SIG-M5 treated with dmso at 0.1 percent for 504 hours (cell line): ENCODE measurements at regions not wholly inside any gene's neighbourhood (a gene's known extent, or its start where the extent isn't known, plus 50 kb on each side); places are given as distances from the start of the nearest gene placed in this dataset.
"Not testable (repeated sequence)": the region's sequence is repeated elsewhere in the genome, so short reads cannot be mapped to it uniquely, and the experiment has no call there.

Experiments
- DNase-seq: peaks from one replicate; lab custom pipeline; 2025; ENCODE audit not compliant: unreplicated experiment; lab: John Stamatoyannopoulos, UW

DNA sequence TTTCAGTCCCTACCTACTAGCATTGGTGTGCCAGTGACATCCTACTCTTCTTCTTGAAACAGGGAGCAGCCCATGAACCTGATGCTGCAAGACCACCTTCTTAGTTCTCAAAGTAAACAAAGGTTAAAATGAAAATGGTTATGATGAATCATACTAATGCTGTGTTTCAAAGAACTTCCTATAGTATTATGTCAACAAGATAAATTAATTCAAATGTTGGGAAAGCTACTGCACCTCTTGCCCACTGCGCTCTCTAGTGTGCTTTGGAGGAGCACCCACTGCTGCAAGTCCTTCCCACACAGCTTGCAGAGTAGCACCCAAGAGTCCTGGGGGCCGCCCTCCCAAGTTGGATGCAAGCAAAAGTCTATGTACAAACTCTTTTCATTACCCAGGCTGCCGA lies 81.1 kb downstream of the CD200R1L start:
- no peak for DNase-seq

GRCh38 chr3:112763258-112763657 lies 83.4 kb downstream of the CD200R1L start:
- no peak for DNase-seq

- no peak for DNase-seq
Measured at GRCh38 chr3:112761062-112761638, 85.5 kb downstream of the CD200R1L start.

- no peak for DNase-seq
Measured at GRCh38 chr3:112759681-112760080, 87.0 kb downstream of the CD200R1L start.

GRCh38 chr3:112759210-112759609 lies 87.5 kb downstream of the CD200R1L start:
- DNase-seq, result no peak

- no peak for DNase-seq
Measured at GRCh38 chr3:112757197-112757596, 89.5 kb downstream of the CD200R1L start.

GRCh38 chr3:112755845-112756613 lies 90.6 kb downstream of the CD200R1L start:
- peak; percentile 77 for DNase-seq

DNA sequence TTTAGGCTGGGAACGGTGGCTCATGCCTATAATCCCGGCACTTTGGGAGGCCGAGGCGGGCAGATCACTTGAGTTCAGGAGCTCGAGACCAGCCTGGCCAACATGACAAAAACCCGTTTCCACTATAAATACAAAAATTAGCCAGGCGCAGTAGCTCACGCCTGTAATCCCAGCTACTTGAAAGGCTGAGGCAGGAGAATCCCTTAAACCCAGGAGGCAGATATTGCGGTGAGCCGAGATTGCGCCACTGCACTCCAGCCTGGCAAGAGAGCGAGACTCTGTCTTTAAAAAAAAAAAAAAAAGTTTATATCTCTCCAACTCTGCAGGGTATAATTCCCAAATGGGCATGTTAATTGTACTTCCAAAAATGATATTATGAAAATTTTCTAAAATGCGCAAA lies 91.6 kb downstream of the CD200R1L start:
- not testable (repeated sequence) for DNase-seq

DNA sequence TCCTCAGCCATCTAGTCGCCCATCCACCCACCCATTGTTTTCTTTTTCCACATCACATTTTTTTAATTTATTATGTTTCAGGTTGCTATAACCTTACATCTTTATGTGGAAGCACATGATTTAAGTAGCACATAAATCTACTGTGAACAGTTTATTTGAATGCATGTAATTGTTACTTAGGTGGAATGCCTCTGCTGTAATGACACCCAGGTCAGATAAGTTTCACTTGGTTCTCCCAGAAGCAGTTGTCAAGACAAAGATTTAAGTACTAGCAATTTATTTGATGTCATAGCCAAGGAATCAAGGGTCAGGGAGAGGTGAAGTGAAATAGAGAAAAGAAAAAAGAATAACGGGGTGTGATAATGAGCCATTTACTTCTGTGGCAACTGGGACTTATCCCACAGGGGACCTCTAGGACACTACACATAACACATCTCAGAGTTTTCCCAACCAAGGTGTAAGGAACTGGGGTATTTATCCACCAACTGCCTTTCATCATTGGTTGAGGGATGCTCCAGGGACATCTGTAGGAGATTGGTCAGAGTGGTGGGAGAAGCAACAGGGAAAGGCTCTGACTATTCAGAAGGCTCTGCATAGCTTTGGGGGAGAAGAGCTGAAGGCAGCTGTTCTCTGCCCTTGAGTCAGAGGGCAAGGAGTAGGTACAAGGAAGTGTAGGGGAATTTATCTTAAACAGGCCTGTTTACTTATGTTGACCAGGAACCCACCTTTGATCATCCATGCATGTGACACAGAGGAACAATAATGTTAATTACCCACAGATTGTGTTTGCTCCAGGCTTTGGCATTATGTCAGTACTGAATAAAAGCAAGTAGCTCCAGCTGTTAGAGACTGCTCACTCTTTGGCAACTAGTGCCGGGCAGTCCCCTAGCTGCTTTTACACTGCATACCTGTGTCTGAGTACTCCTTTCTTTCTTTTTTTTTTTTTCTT lies 94.8 kb downstream of the CD200R1L start:
- no peak for DNase-seq

DNA sequence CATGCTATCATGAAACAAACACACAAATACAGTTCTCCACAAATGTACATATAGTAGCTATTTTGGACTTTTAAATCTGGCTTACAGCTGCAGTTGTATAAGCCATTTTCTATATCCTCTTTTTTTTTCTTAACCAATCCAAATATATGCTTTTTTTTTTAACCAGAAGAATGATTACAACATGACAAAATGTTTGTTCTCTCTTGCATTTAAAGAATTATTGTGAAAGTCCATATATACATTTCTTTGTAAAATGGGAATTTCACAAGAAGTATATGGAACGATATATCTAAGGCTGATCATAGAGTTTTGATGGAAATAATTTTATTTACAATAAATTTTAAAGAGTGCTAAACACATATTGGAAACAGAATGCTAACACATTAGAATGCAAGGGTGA lies 95.6 kb downstream of the CD200R1L start:
- DNase-seq, result no peak

DNA sequence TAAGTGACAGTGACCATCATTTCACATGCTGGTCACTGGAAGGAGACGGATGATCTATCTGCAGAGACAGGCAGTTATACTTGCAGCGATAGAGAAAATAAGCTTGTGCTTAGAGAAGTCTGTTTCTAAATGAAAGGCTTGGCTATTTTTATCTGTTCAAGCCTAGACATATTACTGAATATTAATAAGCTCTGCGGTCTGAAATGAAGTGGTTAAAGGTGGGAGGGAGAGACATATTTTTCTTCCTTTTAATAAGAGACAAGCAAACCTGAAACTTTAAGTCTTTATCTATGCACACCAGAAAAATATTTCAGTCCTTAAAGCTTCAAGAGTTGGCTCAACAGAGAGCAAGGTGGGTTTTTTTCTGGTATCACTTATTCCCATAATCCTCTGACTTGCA lies 99.0 kb downstream of the CD200R1L start:
- no peak for DNase-seq

DNA sequence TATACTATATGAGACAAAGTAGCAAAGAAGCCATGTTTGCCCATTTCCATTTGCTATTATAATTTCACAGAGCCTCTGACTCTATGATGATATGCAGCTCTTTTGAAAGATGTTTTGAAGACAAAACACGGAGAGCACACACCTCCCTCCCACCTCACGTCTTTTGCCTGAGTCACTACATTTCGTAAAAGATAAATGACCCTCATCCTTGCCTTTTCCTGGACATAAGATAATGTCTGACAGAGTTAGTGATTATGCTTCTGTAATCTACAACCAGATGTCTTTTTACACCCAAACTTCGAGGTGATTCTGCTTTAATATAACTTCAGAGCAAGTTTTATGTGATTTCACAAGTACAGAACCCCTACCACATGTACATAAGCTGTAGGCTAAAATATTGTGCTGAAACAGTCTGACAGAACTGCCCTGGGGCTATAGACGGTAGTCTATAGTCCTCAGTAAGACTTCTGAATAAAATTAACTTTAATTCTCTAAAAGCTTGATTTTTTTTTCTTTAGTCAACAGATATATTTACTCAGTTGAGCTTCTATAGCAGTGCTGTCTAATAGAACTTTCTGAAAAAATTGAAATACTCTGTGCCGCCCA lies 99.9 kb downstream of the CD200R1L start:
- DNase-seq, result no peak

DNA sequence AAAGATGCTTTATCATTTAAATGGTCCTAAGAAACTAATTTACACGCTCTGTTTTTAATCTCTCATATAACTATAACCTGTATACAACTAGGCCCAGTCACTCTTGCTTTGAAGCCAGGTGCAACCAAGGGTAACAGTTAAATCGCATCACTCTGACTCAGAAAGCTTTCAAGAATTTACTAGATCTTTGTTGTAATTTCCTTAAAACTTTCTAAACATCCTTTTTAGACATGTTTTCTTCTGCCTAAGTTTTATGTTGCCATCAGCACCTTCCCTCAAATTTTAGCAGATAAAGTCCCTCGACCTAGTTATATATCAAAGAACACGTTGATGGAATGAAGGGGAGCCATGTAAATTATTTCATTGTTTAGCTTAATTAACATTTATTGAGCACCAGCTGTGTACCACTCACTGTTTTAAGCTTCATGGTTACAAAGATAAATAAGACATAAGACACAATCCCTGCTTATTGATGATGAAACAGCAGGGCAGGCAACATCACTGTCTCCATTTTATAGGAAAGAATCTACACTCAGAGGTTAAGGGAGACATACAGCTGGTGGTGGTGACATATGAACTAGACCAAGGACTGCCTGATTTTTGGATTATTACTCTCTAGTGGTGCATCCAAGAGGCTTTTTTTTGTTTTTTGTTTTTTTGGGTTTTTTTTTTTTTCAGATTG lies 101.0 kb downstream of the CD200R1L start:
- DNase-seq, result no peak

DNA sequence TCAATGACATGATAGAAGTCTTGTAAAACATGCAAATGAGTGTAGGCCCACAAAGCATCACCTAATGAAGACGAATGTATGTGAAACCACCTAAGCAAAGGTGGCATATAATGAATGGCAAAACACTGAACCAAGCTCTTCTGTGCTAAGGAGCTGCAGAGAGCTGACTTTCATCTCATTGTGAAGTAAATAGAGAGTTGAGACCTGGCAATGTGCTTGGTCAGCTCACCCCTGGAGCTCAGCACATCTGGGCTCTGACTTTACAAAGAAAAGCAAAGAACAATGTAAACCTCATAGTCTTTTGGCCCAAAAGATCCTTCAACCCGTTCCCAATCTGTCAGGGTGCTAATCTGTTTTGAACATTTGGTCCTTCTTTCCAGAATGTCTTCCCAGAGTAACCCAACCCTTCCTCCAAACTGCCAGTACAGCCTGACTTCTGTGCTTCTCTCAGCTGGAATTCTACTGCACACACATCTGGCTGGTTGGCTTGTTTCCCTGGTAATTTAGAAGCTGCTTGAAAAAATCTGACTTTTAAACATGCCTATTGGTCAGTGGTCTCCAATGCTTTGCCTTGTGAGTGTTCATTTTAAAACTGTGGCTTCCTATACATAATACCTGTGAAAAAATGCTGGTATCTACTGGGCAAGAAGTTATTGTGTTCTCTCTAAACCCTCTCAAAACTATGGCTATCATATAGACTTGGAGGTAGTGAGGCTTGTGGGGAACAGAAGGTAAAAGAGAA lies 101.7 kb downstream of the CD200R1L start:
- no peak for DNase-seq

- no peak for DNase-seq
Measured at GRCh38 chr3:112744106-112744505, 102.6 kb downstream of the CD200R1L start.

DNA sequence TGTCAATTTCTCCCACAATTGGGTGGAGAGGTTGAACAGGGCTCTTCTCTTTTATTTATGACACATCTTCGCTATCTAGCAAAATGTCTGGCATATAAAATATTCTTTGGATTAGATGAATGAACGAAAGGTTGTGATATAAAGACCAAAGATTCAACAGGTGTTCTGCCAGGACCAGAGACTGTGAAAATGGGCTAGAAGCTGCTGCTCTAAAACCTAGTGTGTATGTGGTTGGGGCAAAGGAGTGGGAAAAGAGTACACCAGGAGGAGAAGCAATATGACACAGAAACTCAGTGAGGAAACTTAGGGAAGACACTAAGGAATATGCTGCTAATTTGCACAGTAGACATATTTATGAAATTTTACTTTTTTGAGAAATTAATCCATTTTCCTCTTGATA lies 102.0 kb upstream of the CCDC80 start:
- no peak for DNase-seq

DNA sequence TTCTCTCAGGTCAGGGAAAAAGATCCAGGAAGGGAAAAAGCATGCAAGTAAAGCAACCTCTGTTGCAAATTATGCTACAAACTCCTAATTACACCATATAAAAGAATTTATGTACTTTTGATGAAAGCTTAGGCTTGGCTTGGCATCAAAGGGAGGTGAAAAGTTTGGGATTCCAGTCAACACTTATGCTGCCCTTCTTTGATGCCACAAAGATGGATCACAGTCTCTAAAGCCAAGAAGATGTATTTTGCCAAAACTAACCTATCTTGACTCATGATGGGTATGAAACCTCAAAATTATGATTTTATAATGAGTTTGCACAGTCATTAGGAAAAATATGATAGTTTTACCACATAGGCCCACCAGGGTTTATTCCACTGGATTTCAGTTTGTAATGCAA lies 101.0 kb upstream of the CCDC80 start:
- no peak for DNase-seq

- peak; percentile 14 for DNase-seq
Measured at GRCh38 chr3:112740835-112741234, 99.9 kb upstream of the CCDC80 start.

- DNase-seq, result no peak
Measured at GRCh38 chr3:112739252-112739965, 98.5 kb upstream of the CCDC80 start.
